ENCODE measurements at regions not wholly inside any gene's neighbourhood (a gene's known extent, or its start where the extent isn't known, plus 50 kb on each side); places are given as distances from the start of the nearest gene placed in this dataset.

GRCh38 chr7:17421941-17422340, 123.5 kb downstream of the AHR start:
- CTCF ChIA-PET: no interaction called here
- POLR2A ChIA-PET (ENCODE audit: low non-redundant PET): no interaction called here
- BruUV-seq (replicated peaks): no TSS peak
- intact Hi-C loops (cut with micrococcal nuclease; ENCODE audit: unreplicated experiment): no loop called here
- no peaks in the 10 kb centered on the region for H3K27me3 ChIP-seq (replicated peaks; ENCODE audit: insufficient read depth, low read depth, low read length, poor library complexity)
- no peaks in the 10 kb centered on the region for H3K9me3 ChIP-seq (ENCODE audit: low read depth, low read length, poor library complexity, severe bottlenecking)
- no peaks in the 10 kb centered on the region for H3K4me1 ChIP-seq (ENCODE audit: insufficient read depth, low read length, poor library complexity, severe bottlenecking)
- H3K27ac ChIP-seq (ENCODE audit: low read depth, low read length, poor library complexity, severe bottlenecking): no peak overlapping the region
- TF ChIP-seq CTCF (conservative IDR thresholded peaks at IDR 0.05; ENCODE audit: low read depth, low read length) (no peak), EZH2 (IDR thresholded peaks at IDR 0.05; ENCODE audit: borderline replicate concordance, low read depth, low read length, poor library complexity, severe bottlenecking) (no peak)
- DNase-seq (ENCODE audit: low spot score): no peak
- no peaks in the 10 kb centered on the region for H3K36me3 ChIP-seq (ENCODE audit: insufficient read depth, low read length, poor library complexity, severe bottlenecking)
- no peak overlapping the region for H3K4me3 ChIP-seq (ENCODE audit: low read depth, low read length, poor library complexity, severe bottlenecking)

- Histone ChIP-seq H3K4me1 (ENCODE audit: insufficient read depth, low read length, poor library complexity, severe bottlenecking) (no peaks in the 10 kb centered on the region), H3K27ac (ENCODE audit: low read depth, low read length, poor library complexity, severe bottlenecking) (no peak overlapping the region), H3K36me3 (ENCODE audit: insufficient read depth, low read length, poor library complexity, severe bottlenecking) (no peaks in the 10 kb centered on the region), H3K9me3 (ENCODE audit: low read depth, low read length, poor library complexity, severe bottlenecking) (peaks cover under 1% of the 10 kb centered on the region), H3K4me3 (ENCODE audit: low read depth, low read length, poor library complexity, severe bottlenecking) (no peak overlapping the region), H3K27me3 (replicated peaks; ENCODE audit: insufficient read depth, low read depth, low read length, poor library complexity) (no peaks in the 10 kb centered on the region)
- TF ChIP-seq CTCF (conservative IDR thresholded peaks at IDR 0.05; ENCODE audit: low read depth, low read length) (no peak), EZH2 (IDR thresholded peaks at IDR 0.05; ENCODE audit: borderline replicate concordance, low read depth, low read length, poor library complexity, severe bottlenecking) (no peak)
- intact Hi-C loops (cut with micrococcal nuclease; ENCODE audit: unreplicated experiment): no loop called here
- ChIA-PET POLR2A (ENCODE audit: low non-redundant PET) (no interaction called here), CTCF (no interaction called here)
- no peak for DNase-seq (ENCODE audit: low spot score)
- no TSS peak for BruUV-seq (replicated peaks)
Measured at GRCh38 chr7:17422966-17423365, 124.5 kb downstream of the AHR start.

GRCh38 chr7:17427924-17428323, 129.5 kb downstream of the AHR start:
- Histone ChIP-seq H3K36me3 (ENCODE audit: insufficient read depth, low read length, poor library complexity, severe bottlenecking) (no peaks in the 10 kb centered on the region), H3K9me3 (ENCODE audit: low read depth, low read length, poor library complexity, severe bottlenecking) (peaks cover 14% of the 10 kb centered on the region), H3K4me1 (ENCODE audit: insufficient read depth, low read length, poor library complexity, severe bottlenecking) (no peaks in the 10 kb centered on the region), H3K27ac (ENCODE audit: low read depth, low read length, poor library complexity, severe bottlenecking) (no peak overlapping the region), H3K4me3 (ENCODE audit: low read depth, low read length, poor library complexity, severe bottlenecking) (no peak overlapping the region), H3K27me3 (replicated peaks; ENCODE audit: insufficient read depth, low read depth, low read length, poor library complexity) (no peaks in the 10 kb centered on the region)
- ChIA-PET CTCF (no interaction called here), POLR2A (ENCODE audit: low non-redundant PET) (no interaction called here)
- intact Hi-C loops (cut with micrococcal nuclease; ENCODE audit: unreplicated experiment): no loop called here
- no TSS peak for BruUV-seq (replicated peaks)
- no peak for DNase-seq (ENCODE audit: low spot score)
- no peak for TF ChIP-seq EZH2 (IDR thresholded peaks at IDR 0.05; ENCODE audit: borderline replicate concordance, low read depth, low read length, poor library complexity, severe bottlenecking)
- no peak for TF ChIP-seq CTCF (conservative IDR thresholded peaks at IDR 0.05; ENCODE audit: low read depth, low read length)
